NCI-H146 (cell line): ENCODE measurements at regions not wholly inside any gene's neighbourhood (a gene's known extent, or its start where the extent isn't known, plus 50 kb on each side); places are given as distances from the start of the nearest gene placed in this dataset.

Source experiments
- DNase-seq: peaks from one replicate; lab custom pipeline; 2025; lab: John Stamatoyannopoulos, UW

DNA sequence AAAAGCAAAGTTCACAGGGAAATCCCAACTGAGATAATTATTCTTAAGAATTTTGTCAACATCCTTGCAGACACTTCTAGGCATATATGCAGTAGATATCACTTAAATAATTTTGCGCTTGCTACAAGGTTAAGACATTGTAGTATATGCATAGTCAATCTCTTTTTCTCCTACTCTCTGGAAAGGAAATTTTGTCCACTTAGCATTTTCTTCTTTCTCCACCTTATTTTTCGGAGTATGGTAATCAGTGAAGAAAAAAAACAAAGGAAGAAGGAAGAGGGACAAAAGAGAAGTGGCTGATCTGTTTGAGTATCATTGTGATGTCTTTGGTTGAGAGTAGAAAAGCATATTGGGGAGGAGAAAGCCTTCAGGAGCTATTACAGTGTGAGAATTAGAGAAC lies 104.6 kb downstream of the LACC1 start:
- no peak for DNase-seq

- DNase-seq = peak; percentile 87
Observed at GRCh38 chr13:43985422-43986072, 105.8 kb downstream of the LACC1 start.

DNA sequence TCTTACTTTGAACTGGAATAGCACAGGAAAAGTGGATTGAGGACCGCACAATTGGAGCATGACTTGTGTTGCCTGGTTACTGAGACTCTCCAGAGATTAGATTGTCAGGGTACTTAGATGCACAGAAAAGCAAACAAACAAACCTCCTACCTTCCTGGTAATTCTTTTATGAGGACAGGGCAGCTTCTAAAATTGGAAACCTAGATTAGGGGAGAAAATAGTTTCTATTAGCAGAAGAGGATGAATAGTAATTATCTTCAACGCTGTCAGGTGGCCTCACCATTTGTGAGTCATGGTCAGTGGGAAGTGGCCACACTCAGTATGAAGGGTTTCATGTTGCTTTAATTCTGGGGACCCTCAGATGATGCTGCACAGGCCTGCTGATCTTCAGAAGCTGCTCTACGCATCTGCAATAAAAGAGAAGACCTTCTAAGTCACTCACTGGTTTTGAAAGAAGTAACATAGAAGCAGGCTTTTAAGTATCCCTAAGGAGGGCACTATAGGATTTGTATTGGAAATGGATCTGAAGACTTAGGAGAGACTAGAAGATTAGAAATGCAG lies 106.8 kb downstream of the LACC1 start:
- DNase-seq = peak; percentile 55

GRCh38 chr13:43988302-43988701 lies 108.6 kb downstream of the LACC1 start:
- DNase-seq = no peak

GRCh38 chr13:43990021-43990420 lies 110.3 kb downstream of the LACC1 start:
- no peak for DNase-seq

DNA sequence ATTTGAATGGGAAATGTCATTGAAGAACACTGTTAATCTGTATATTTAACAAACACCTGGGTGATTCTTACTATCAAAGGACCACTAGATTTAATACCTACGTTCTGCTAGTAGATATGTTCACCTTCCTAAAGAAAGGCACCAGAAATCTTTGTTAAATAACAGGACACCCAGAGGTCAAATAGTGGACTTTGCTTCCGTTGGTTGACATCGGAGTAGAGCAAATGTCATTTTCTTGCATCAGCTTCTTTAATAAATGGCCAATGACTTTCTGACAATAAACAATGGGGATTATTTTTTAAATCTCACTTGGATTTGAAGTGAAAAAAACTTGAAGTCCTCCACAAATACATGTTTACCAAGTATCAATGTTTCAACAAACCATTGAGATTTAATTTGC lies 111.1 kb downstream of the LACC1 start:
- DNase-seq = no peak

GRCh38 chr13:43991773-43992201 lies 112.1 kb downstream of the LACC1 start:
- DNase-seq = no peak

- no peak for DNase-seq
Observed at GRCh38 chr13:43992211-43992610, 112.5 kb downstream of the LACC1 start.

GRCh38 chr13:43994999-43995859 lies 115.5 kb downstream of the LACC1 start:
- DNase-seq = no peak

- no peak for DNase-seq
Observed at GRCh38 chr13:43996221-43996620, 116.5 kb downstream of the LACC1 start.

DNA sequence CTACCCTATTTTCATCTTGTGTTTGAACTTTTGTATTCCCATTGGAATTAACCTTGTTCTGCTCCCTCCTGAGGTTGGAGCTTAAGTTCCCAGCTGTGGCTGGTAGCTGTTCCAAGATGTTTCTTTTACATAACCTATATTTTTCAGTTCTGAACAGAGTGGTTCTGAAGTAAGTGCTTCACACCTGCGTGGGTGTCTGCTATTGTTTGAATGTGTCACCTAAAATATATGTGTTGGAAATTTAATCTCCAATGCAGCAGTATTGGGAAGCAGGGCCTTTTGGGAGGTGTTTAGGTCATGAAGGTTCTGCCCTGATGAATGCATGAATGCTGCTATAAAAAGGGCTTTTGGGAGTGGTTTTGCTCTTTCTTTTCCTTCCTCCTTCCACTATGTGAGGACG lies 123.8 kb downstream of the LACC1 start:
- DNase-seq = no peak

- DNase-seq = no peak
Observed at GRCh38 chr13:44004878-44005277, 125.2 kb downstream of the LACC1 start.

GRCh38 chr13:44007451-44007850 lies 127.7 kb downstream of the LACC1 start:
- DNase-seq = no peak

DNA sequence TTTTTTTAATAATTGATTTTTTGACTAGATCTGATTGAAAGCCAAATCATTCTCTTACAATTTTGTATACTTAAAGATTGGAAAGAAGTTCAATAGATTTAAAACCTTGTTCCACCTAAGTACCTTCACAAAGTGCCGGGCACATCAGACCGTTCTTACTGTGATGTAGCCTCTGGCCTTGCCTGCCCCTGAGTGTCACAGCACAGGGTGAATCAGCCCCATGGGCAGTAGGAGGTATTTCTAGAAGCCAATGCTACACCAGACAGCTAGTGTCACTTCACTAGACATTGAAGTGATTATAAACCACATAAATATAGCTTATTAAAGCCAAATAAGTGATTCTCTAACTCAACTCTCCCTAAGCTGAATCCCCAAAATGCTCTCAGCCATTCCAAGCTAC lies 131.3 kb downstream of the LACC1 start:
- no peak for DNase-seq

DNA sequence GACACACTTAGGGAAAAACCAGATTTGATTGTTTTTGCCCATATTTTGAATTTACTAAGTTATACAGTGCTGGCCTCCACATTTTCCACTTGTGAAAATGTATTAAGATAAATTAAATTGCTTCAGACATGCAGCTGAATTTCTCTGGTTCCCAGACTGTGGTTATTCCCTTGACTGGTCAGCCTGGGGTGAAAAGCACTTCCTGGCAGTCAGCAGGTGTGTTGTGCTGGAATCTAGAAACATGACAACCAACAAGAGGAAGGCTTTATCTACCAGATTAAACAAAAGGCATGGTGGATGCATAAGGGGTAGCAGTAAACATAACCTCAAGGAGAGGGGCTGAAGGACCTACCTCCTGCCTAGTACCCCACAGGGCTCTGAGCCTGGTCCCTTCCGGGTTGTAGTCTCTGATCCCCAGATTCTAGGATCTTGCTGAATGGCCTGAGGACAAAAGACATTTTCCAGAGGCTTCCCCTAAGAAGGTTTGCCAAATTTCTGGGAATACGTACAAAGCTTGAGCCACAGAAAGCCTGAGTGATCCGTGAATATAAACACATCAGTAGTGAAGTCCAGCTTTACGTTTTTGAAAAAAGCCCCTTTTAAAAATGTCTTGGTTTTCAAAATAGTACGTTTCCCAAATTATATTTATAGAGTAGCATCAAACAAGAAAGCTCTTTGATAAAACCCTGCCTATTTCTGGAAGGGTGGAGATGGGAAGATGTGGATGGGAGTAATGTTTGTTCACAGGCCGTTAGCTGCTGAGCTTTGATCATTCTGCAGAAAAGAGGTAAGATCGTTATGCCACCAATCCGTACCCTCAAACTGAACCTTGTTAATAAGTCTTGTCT lies 133.4 kb downstream of the LACC1 start:
- no peak for DNase-seq

GRCh38 chr13:44013758-44014291 lies 134.1 kb downstream of the LACC1 start:
- no peak for DNase-seq

- no peak for DNase-seq
Observed at GRCh38 chr13:44014501-44014900, 134.8 kb downstream of the LACC1 start.

- no peak for DNase-seq
Observed at GRCh38 chr13:44015118-44015517, 135.4 kb downstream of the LACC1 start.

DNA sequence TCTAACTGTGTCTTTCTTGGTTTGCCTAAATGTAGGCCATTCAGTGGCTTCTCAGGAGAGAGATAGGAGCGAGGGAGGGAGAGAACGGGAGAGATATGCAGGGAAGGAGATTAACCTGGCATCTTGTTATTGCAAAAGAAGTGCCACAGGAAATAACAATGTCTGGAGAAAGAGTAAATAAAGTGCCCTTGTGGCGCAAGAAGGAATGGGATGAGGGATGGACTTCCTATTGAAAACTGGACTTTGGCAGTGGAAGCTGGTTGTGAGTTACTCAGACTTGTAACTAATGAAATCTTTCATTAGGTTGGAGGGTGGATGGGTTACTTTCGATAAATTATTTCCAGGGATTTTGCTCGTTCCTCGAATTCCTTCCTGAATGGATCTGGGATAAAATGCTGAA lies 136.1 kb downstream of the LACC1 start:
- no peak for DNase-seq

GRCh38 chr13:44017756-44018309 lies 138.1 kb downstream of the LACC1 start:
- DNase-seq = no peak

- DNase-seq = no peak
Observed at GRCh38 chr13:44019651-44020050, 139.9 kb downstream of the LACC1 start.

- DNase-seq = no peak
Observed at GRCh38 chr13:44021422-44021821, 141.7 kb downstream of the LACC1 start.
